ENCODE measurements at regions not wholly inside any gene's neighbourhood (a gene's known extent, or its start where the extent isn't known, plus 50 kb on each side); places are given as distances from the start of the nearest gene placed in this dataset.
A peak's percentile ranks its signal among the peaks of the same experiment; 100 is the strongest.

DNA sequence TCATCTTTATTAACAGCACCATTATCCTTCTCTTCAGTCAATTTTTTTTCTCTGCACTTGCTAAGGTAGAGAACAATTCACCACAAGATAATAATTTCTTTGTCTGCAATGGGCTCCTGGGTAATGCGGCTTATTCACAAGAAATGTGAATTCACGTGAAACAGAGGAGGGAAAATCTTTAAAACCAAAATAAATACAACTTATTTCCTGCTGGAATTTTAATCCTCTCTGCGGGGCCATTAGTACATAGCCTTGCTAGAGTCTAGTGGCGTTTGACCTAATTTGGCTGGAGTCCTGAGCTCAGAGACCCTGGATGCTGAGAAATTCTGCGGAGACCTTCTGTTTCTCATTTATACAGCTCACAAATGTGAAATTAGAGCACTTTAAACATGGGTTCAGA is 319.3 kb upstream of the MMADHC start:
- Histone ChIP-seq H3K27me3 (ENCODE audit: control insufficient read depth, insufficient read depth, low read length) (no peaks in the 10 kb centered on the region), H3K4me3 (ENCODE audit: insufficient read depth, low read depth, low read length) (no peak overlapping the region), H3K36me3 (replicated peaks; ENCODE audit: control insufficient read depth, insufficient read depth, low read length) (no peaks in the 10 kb centered on the region)
- DNase-seq: no peak

DNA sequence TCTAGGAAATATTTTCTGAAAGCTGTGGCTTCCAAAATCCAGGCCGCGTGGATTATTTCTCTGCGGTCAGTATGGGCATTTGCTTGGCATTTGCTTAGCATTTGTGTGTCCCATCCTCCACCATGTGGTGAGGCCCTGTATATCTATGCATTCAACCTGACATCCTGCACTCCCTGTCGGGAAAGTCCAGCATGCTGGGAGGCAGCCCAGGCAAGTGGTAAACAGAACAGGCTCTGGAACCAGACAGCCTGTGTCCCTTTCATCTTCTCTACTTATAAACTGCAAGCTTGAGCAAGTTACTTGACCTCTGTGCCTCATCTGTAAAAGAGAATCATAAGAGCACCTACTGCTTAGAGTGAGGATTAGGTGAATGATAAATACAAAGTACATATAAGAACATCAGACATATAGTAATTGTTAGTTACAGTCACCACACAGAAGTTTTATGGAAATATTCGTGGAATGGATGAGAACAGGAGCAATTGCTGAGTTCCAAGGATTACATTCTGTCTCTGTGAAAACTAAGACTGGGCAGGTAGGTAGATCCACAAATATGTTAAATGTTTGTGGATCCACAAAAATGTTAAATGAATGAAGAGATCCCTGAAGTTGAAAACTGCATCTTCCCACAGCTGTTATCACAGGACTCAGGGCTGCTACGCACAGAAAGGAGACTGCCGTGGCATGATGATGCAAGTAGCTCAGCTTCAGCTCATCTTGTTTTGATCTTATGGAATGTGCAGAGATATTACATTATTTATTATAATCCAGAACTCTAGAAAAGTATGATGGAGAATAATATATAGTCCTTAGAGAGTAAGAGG is 317.0 kb upstream of the MMADHC start:
- Histone ChIP-seq H3K4me3 (ENCODE audit: insufficient read depth, low read depth, low read length) (no peak overlapping the region), H3K36me3 (replicated peaks; ENCODE audit: control insufficient read depth, insufficient read depth, low read length) (no peaks in the 10 kb centered on the region), H3K27me3 (ENCODE audit: control insufficient read depth, insufficient read depth, low read length) (no peaks in the 10 kb centered on the region)
- no peak for DNase-seq

DNA sequence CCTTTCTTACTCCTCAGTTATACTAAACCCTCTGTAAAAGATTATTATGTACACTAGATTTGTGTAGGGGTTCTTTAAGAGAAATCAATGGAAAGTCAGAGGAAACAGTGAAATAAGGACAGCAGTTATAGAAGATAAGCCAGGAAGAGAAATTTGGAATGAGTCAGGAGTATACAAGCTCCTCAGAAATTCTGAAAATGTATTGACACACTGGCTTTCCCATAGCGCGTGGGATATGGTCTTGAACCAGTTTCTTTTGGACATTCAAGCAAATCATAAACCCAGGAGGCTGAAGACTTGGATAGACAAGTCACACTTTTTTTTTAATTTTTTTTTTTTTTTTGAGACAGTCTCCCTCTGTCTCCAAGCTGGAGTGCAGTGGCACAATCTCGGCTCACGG is 316.1 kb upstream of the MMADHC start:
- no peak for DNase-seq
- Histone ChIP-seq H3K36me3 (replicated peaks; ENCODE audit: control insufficient read depth, insufficient read depth, low read length) (no peaks in the 10 kb centered on the region), H3K4me3 (ENCODE audit: insufficient read depth, low read depth, low read length) (no peak overlapping the region), H3K27me3 (ENCODE audit: control insufficient read depth, insufficient read depth, low read length) (no peaks in the 10 kb centered on the region)

DNA sequence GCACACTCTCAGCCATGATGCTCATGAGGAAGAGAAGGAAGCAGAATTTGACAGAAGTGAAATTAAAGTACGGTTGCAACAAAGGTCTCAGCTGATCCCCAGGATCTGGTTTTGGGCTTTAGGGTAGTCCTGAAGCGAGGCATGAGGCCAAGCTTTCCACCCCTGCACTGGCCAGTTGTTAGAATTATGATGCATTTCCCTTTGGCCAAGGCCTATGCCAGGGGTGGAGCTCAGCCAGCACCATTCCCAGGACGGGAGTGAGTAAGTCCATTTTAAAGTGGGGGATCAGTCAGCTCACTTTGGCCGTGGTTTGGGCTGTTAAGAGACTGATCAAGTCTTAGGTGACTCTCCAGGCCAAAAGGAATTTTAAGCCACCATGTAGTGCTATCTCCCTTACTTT is 314.5 kb upstream of the MMADHC start:
- no peak for DNase-seq
- H3K36me3 ChIP-seq (replicated peaks; ENCODE audit: control insufficient read depth, insufficient read depth, low read length): no peaks in the 10 kb centered on the region
- no peaks in the 10 kb centered on the region for H3K27me3 ChIP-seq (ENCODE audit: control insufficient read depth, insufficient read depth, low read length)
- no peak overlapping the region for H3K4me3 ChIP-seq (ENCODE audit: insufficient read depth, low read depth, low read length)

DNA sequence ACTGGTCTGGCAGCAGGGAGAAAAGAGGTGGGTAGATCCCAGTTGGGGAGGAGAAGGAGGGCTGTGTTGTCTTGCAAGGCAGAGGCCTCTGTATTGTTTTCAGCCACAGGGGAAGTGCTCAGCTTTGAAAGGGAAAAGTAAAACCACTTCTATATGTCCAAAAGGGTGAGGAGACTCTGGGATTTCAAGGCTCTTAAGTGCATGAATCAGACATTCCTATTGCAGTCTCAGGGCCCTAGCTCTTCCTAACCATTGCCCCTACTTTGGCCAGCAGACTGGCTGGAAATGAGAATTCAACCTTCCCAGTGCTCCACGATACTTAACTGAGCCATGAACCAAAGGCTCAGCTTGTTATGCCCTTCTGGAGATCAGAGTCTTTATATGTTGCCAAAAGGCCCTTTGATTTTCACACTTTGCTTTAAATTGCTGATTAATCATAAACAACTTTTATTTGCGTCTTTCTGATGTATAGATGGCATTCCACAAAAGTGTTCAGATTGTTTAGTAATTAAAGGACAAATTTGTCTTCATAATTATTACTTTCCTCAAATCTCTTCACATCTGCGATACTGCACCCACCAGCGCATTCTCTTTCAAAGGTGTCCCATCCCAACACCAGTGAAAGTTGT is 313.8 kb upstream of the MMADHC start:
- no peaks in the 10 kb centered on the region for H3K36me3 ChIP-seq (replicated peaks; ENCODE audit: control insufficient read depth, insufficient read depth, low read length)
- no peak for DNase-seq

DNA sequence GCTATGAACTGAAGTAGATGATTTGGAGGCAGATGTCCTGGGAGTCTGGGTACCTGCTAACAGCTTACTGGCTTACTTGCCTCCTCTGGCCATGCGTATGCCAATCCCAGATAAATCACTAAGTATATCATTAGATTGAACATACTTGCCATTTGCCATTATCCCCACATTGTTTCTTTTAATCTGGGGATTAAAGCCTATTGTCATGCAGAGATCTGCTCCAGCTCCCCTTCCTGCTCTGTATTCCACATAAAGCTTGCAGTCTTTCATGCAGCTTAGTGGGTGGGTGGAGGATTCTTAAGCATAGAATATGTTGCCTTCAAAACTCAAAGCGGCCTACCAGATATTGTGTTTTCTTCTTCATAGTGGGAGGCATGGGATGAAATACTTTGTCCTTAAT is 311.8 kb upstream of the MMADHC start:
- DNase-seq: peak; percentile 19
- Histone ChIP-seq H3K36me3 (replicated peaks; ENCODE audit: control insufficient read depth, insufficient read depth, low read length) (no peaks in the 10 kb centered on the region), H3K4me3 (ENCODE audit: insufficient read depth, low read depth, low read length) (no peak overlapping the region), H3K27me3 (ENCODE audit: control insufficient read depth, insufficient read depth, low read length) (no peaks in the 10 kb centered on the region)

More for the DNA sequence above, 313.8 kb upstream of the MMADHC start:
- H3K4me3 ChIP-seq (ENCODE audit: insufficient read depth, low read depth, low read length): no peak overlapping the region
- no peaks in the 10 kb centered on the region for H3K27me3 ChIP-seq (ENCODE audit: control insufficient read depth, insufficient read depth, low read length)

DNA sequence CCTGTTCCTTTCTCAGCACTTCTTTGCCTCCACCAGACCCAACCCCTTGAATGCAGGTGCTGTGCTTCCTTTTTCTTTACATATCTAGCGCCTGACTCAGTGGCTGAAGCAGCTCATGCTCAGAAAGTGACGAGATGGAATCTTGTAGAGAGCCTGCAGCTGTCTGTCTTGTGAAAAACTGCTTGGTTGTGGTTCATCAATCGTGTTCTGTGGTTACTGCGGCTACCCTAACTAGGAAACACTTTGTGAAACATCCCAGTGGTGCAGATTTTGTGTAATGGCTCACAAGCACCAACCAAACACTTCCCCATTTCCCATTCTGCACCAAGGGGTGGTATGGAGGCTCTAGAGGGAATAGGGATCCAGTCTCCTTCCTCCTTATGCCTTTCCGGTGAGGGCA is 307.2 kb upstream of the MMADHC start:
- H3K4me3 ChIP-seq (ENCODE audit: insufficient read depth, low read depth, low read length): no peak overlapping the region
- H3K27me3 ChIP-seq (ENCODE audit: control insufficient read depth, insufficient read depth, low read length): no peaks in the 10 kb centered on the region
- DNase-seq: no peak
- H3K36me3 ChIP-seq (replicated peaks; ENCODE audit: control insufficient read depth, insufficient read depth, low read length): no peaks in the 10 kb centered on the region

DNA sequence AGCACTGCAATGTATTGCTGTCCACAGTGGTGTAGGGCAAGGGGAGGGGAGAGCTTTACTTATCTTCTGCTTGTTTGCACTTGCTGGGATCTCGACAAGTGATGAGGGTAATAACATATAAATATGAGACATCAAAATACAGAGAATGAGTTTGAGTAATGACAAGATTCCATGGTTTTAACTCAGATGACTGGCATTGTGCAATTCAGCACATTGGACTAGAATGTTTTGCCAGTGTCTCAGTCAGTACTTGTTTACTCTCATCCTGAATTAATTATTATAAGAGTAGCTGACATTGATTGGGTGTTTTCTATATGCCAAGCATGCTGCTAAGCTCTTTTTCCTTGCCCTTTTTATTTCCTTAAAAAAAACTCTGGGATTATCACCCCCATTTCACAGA is 306.7 kb upstream of the MMADHC start:
- Histone ChIP-seq H3K36me3 (replicated peaks; ENCODE audit: control insufficient read depth, insufficient read depth, low read length) (no peaks in the 10 kb centered on the region), H3K4me3 (ENCODE audit: insufficient read depth, low read depth, low read length) (no peak overlapping the region), H3K27me3 (ENCODE audit: control insufficient read depth, insufficient read depth, low read length) (no peaks in the 10 kb centered on the region)
- DNase-seq: no peak

DNA sequence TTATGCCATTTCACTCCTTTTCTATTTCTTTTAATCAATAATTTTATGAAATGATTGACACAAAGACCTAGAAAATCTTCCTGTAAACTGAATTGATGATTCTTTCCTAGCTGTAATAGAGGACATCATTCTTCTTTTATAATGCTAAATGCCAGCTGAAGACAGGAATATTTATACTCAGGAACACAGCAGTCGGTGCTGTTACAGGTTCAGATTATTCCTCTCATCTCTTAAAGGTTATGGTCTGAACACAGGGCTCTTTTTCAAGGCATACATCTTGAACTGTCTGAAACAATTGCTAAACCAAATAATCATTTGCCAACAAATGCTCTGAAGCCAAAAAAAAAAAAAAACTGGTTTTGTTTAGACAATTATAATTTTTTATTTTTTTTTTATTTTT is 305.0 kb upstream of the MMADHC start:
- H3K4me3 ChIP-seq (ENCODE audit: insufficient read depth, low read depth, low read length): no peak overlapping the region
- H3K36me3 ChIP-seq (replicated peaks; ENCODE audit: control insufficient read depth, insufficient read depth, low read length): no peaks in the 10 kb centered on the region
- no peak for DNase-seq
- no peaks in the 10 kb centered on the region for H3K27me3 ChIP-seq (ENCODE audit: control insufficient read depth, insufficient read depth, low read length)

DNA sequence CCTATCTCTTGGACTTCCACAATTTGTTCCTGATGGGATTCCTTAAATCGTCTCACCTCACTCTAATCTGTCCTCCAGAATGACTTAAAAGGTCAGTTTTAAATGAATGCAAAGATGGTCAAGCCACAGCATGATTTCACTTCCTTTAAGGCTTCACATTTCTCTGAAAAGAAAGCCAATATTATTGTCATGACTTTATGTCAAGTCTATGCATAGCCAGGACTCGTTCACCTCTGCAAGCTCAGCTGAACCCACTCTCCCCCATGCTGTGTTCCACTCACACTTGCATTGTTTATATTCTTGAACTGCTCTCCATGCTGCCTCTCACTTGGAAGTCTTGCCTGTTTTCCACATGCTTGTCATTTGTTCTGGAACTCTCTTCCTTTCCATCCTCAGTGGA is 298.4 kb upstream of the MMADHC start:
- Histone ChIP-seq H3K4me3 (ENCODE audit: insufficient read depth, low read depth, low read length) (no peak overlapping the region), H3K27me3 (ENCODE audit: control insufficient read depth, insufficient read depth, low read length) (no peaks in the 10 kb centered on the region), H3K36me3 (replicated peaks; ENCODE audit: control insufficient read depth, insufficient read depth, low read length) (no peaks in the 10 kb centered on the region)
- DNase-seq: no peak

DNA sequence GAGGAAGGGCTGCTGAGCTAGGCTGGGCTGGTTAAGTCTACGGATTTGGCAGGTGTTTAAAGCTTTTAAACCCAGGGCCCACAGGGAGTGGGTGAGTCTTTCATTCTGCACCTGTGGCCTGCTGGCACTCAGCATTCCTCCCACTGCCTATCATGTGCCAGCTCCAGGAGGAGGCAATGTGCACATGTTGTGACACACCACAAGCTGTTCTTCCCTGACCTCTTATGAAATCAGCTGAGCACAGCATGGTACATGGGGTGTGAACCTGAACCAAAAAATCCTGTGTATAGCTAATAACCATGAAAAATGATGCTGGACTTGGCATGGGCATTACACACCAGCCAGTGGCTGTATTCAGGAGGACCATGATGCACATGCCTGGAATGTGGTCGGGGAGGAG is 297.9 kb upstream of the MMADHC start:
- DNase-seq: no peak

DNA sequence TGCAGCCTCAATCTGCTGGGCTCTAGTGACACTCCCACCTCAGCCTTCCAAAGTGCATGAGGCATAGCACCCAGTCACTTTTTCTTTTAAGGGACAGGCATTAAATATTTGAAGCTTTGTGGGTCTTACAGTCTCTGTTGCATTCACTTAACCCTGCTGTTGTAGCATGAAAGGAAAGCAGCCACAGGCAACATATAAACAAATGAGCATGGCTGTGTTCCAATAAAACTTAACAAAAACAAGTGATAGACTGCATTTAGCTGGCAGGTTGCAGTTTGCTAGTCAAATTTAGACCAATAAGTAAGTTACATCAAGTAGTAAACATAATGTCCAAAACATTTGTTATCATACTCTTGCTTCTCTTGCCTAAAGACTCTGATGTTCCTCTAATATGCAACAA is 297.3 kb upstream of the MMADHC start:
- DNase-seq: no peak
- H3K36me3 ChIP-seq (replicated peaks; ENCODE audit: control insufficient read depth, insufficient read depth, low read length): no peaks in the 10 kb centered on the region
- H3K27me3 ChIP-seq (ENCODE audit: control insufficient read depth, insufficient read depth, low read length): no peaks in the 10 kb centered on the region
- H3K4me3 ChIP-seq (ENCODE audit: insufficient read depth, low read depth, low read length): no peak overlapping the region

More for the DNA sequence above, 297.9 kb upstream of the MMADHC start:
- H3K4me3 ChIP-seq (ENCODE audit: insufficient read depth, low read depth, low read length): no peak overlapping the region
- no peaks in the 10 kb centered on the region for H3K36me3 ChIP-seq (replicated peaks; ENCODE audit: control insufficient read depth, insufficient read depth, low read length)
- H3K27me3 ChIP-seq (ENCODE audit: control insufficient read depth, insufficient read depth, low read length): no peaks in the 10 kb centered on the region

DNA sequence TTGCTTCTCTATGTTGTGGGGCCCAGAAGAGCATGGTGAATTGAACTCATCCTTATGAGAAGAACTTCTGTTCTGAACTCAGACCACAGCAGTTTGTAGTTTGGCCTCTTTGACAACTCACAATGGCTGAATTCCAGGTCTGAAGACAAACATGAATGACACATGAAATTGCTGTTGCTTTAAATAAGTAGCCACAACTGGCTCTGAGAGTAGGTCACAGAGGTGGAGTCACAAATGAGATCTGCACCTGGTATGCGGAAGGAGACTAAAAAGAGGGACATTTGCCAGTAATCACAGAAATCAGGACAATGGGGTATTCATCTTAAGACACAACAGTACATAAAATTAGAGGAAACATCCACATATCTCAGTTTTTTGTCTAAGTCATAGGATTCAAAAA is 290.3 kb upstream of the MMADHC start:
- no peak for DNase-seq
- H3K36me3 ChIP-seq (replicated peaks; ENCODE audit: control insufficient read depth, insufficient read depth, low read length): no peaks in the 10 kb centered on the region
- H3K4me3 ChIP-seq (ENCODE audit: insufficient read depth, low read depth, low read length): no peak overlapping the region
- H3K27me3 ChIP-seq (ENCODE audit: control insufficient read depth, insufficient read depth, low read length): no peaks in the 10 kb centered on the region

DNA sequence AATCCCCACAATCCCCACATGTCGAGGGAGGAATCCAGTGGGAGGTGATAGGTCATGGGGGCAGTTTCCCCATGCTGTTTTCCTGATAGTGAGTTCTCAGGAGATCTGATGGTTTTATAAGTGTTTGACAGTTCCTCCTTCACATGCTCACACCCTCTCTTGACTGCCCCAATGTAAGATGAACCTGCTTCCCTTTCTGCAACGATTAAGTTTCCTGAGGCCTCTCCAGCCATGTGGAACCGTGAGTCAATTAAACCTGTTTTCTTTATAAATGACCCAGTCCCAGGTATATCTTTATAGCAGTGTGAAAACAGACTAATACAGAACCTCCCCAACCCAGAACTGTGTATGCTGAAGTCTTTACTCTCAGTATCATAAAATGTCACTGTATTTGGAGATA is 289.5 kb upstream of the MMADHC start:
- H3K4me3 ChIP-seq (ENCODE audit: insufficient read depth, low read depth, low read length): no peak overlapping the region
- H3K36me3 ChIP-seq (replicated peaks; ENCODE audit: control insufficient read depth, insufficient read depth, low read length): no peaks in the 10 kb centered on the region
- no peaks in the 10 kb centered on the region for H3K27me3 ChIP-seq (ENCODE audit: control insufficient read depth, insufficient read depth, low read length)

DNA sequence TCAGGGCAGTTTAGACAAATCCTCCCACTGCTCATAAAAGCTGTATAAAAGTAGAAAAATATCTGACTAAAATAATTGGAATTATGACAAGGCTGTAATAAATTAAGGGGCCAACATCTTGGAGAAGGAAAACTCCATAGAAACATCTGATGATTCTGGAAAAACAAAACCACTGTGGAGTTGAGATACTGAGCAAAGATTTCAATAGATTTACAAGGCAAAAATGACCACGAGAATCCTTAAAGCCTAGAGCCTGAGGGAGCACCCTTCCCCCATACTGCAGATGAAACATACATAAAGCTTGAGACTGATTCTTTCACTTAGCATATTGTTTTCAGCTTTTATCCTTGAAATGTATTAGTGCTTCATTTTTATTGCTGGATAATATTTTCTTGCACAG is 286.4 kb upstream of the MMADHC start:
- no peak for DNase-seq
- no peaks in the 10 kb centered on the region for H3K36me3 ChIP-seq (replicated peaks; ENCODE audit: control insufficient read depth, insufficient read depth, low read length)
- H3K27me3 ChIP-seq (ENCODE audit: control insufficient read depth, insufficient read depth, low read length): no peaks in the 10 kb centered on the region

More for the DNA sequence above, 289.5 kb upstream of the MMADHC start:
- DNase-seq: no peak

More for the DNA sequence above, 286.4 kb upstream of the MMADHC start:
- H3K4me3 ChIP-seq (ENCODE audit: insufficient read depth, low read depth, low read length): no peak overlapping the region
